Stomach (tissue), 8 donors: ENCODE measurements at regions not wholly inside any gene's neighbourhood (a gene's known extent, or its start where the extent isn't known, plus 50 kb on each side); places are given as distances from the start of the nearest gene placed in this dataset.

ENCODE experiments used
- DNase-seq, 2 donors: peaks; one replicate each; pipeline versions ENCODE4 v3.0.0 to v3.0.0-alpha.2; 2013 to 2019
- H3K27ac ChIP-seq, 5 donors: fragments of 200-600 bp in 4 of 5; sonication (generic) in 4 of 5; one replicate each; pipeline ENCODE4 v1.5.1; 2013 to 2019; ENCODE audit warnings: mild to moderate bottlenecking in 1 of 5, moderate library complexity in 1 of 5
- H3K27me3 ChIP-seq, 3 donors: fragments of 200-600 bp; sonication (generic); one replicate each; pipeline ENCODE4 v1.5.1; 2017 to 2019; ENCODE audit warnings: mixed run types in 1 of 3
- H3K36me3 ChIP-seq, 4 donors: fragments of 200-600 bp; sonication (generic); 1 replicate in 3 of 4; 2 replicates in 1 of 4; pipeline ENCODE4 v1.5.1; 2016 to 2019
- H3K4me1 ChIP-seq, 4 donors: fragments of 200-600 bp; sonication (generic); one replicate each; pipeline ENCODE4 v1.5.1; 2016 to 2019
- H3K4me3 ChIP-seq, 4 donors: fragments of 200-600 bp; sonication (generic) in 3 of 4; one replicate each; pipeline ENCODE4 v1.5.1; 2016 to 2019; ENCODE audit warnings: mild to moderate bottlenecking in 1 of 4
- H3K9me3 ChIP-seq, 4 donors: fragments of 200-600 bp; sonication (generic); one replicate each; pipeline ENCODE4 v1.5.1; 2016 to 2019
- EP300 ChIP-seq: sonication (generic); formaldehyde crosslinking; IDR thresholded peaks from one replicate; pipeline ENCODE4 v1.6.1; 2017; ENCODE audit warnings: antibody characterized with exemption
- POLR2A ChIP-seq, 4 donors: fragments of 450-650 bp; IDR thresholded peaks; one replicate each; pipeline ENCODE4 v1.6.1; 2016; ENCODE audit warnings: antibody characterized with exemption in 4 of 4, control low read depth in 2 of 4, mild to moderate bottlenecking in 1 of 4, moderate library complexity in 1 of 4
- POLR2AphosphoS5 ChIP-seq, 3 donors: sonication (generic); formaldehyde crosslinking; IDR thresholded peaks; one replicate each; pipeline ENCODE4 v1.6.1; 2016; ENCODE audit warnings: antibody characterized with exemption in 3 of 3
- WGBS, 5 donors: extraction: QIAGEN DNeasy Blood & Tissue Kit in 3 of 5; methylation state at CpG; one replicate each; pipeline versions ENCODE4 v1.1.5 to v1.1.7; 2013 to 2018; 5-methylcytosine and 5-hydroxymethylcytosine counted together
- intact Hi-C: fragments of 100-400 bp; cut with DNase I; formaldehyde crosslinking; loops from one replicate; pipeline ENCODE4 v1.15.1; 2023; ENCODE audit warnings: low total_unique reads
- TF ChIP-seq, protein P1 (sequence below), 7 experiments: fragments of 450-650 bp in 4 of 7; fragments of 200-600 bp in 3 of 7; sonication (generic) in 3 of 7; IDR thresholded peaks; one replicate each; pipeline ENCODE4 v1.5.1; 2016 to 2019; ENCODE audit warnings: antibody characterized with exemption in 7 of 7, control low read depth in 2 of 7, mild to moderate bottlenecking in 1 of 7
- donor health status: healthy with polysubstance abuse.
- donor health status: Bipolar disorder and iron deficiency.
- donor health status: healthy.

DNA sequence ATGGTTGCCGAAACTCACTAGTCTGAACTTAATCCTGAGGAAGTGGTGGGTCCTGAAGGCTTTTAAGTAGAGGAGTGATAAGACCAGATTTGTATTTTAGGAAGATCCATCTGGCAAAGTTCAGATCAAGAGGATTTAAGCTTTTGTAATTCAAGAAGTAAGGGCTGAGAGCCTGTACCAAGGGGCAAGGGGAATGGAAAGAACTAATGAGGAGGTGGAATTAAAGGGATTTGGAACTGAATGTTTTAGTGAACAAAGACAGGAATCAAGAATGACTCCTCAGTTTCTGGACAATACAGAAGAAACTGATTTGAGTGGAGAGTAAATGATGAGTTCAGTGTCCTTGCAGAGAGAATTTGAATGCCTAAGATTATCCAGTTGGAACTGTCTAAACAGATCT lies 249.0 kb downstream of the C7orf25 start:
- TF ChIP-seq POLR2A (IDR thresholded peaks at IDR 0.05) = no peak
- no peak for TF ChIP-seq POLR2AphosphoS5 (IDR thresholded peaks at IDR 0.05)
- TF ChIP-seq, protein P1, sequence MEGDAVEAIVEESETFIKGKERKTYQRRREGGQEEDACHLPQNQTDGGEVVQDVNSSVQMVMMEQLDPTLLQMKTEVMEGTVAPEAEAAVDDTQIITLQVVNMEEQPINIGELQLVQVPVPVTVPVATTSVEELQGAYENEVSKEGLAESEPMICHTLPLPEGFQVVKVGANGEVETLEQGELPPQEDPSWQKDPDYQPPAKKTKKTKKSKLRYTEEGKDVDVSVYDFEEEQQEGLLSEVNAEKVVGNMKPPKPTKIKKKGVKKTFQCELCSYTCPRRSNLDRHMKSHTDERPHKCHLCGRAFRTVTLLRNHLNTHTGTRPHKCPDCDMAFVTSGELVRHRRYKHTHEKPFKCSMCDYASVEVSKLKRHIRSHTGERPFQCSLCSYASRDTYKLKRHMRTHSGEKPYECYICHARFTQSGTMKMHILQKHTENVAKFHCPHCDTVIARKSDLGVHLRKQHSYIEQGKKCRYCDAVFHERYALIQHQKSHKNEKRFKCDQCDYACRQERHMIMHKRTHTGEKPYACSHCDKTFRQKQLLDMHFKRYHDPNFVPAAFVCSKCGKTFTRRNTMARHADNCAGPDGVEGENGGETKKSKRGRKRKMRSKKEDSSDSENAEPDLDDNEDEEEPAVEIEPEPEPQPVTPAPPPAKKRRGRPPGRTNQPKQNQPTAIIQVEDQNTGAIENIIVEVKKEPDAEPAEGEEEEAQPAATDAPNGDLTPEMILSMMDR (IDR thresholded peaks at IDR 0.05) = no peak
- no peak for TF ChIP-seq EP300
- intact Hi-C loops = no loop called here
- no peak overlapping the region for H3K4me3 ChIP-seq
- no peaks in the 10 kb centered on the region for H3K36me3 ChIP-seq
- no peaks in the 10 kb centered on the region for H3K27me3 ChIP-seq
- DNase-seq = no peak
- H3K4me1 ChIP-seq = no peaks in the 10 kb centered on the region
- WGBS, 5 donors = 78 to 87% (median 85%) methylated on average over 1 of the region's 1 CpG
- H3K27ac ChIP-seq = no peak overlapping the region
- H3K9me3 ChIP-seq = peaks cover 0 to 10% (median 3%) of the 10 kb centered on the region in 4 donors

DNA sequence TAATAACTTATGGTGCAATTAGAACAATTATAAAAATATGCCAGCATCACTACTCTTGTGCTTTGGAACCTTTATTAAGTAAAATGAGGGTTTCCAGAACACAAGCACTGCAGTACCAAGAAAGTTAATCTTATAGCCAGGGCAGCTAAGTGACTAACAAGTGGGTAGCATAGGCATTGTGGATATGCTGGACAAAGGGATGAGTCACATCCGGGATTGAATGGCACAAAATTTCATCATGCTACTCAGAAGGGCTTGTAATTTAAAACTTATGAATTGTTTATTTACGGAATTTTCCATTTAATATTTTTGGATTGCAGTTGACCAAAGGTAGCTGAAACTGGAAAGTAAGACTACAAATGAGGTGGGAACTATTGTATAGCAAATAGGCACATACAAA lies 250.6 kb downstream of the C7orf25 start:
- Histone ChIP-seq H3K36me3 (no peaks in the 10 kb centered on the region), H3K9me3 (no peaks in the 10 kb centered on the region), H3K27me3 (no peaks in the 10 kb centered on the region), H3K4me3 (no peak overlapping the region), H3K4me1 (no peaks in the 10 kb centered on the region), H3K27ac (no peak overlapping the region)
- TF ChIP-seq POLR2A (IDR thresholded peaks at IDR 0.05) (no peak), EP300 (no peak), POLR2AphosphoS5 (IDR thresholded peaks at IDR 0.05) (no peak)
- TF ChIP-seq, protein P1 (IDR thresholded peaks at IDR 0.05) = no peak
- DNase-seq = no peak
- WGBS, 5 donors = 88 to 97% (median 94%) methylated on average over 2 of the region's 2 CpGs
- intact Hi-C loops = no loop called here

DNA sequence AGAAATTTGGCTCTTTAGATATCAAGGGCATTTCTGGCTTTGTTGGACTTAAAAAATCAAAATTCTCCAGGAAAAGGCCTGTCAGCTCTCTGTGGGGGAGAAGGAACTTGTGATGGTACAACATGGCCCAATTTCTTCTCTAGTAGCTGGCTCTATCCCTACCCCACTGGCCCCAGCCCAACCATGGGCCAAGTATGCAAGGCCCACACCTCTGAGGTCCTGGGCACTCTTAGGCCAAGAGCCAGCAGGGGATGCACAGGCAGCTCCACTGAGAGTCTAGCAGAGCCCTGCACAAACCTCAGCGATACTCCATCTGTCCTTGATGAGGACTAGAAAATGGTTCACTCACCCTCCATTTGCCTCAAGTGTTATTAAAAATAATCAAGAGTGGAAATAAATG lies 261.2 kb downstream of the C7orf25 start:
- Histone ChIP-seq H3K9me3 (peaks cover 0 to 8% (median under 1%) of the 10 kb centered on the region in 4 donors), H3K27ac (no peak overlapping the region), H3K27me3 (no peaks in the 10 kb centered on the region), H3K36me3 (no peaks in the 10 kb centered on the region), H3K4me1 (no peaks in the 10 kb centered on the region), H3K4me3 (no peak overlapping the region)
- intact Hi-C loops = no loop called here
- WGBS, 5 donors = 52 to 100% (median 94%) methylated on average over 1 of the region's 1 CpG
- DNase-seq = no peak
- no peak for TF ChIP-seq POLR2AphosphoS5 (IDR thresholded peaks at IDR 0.05)
- TF ChIP-seq, protein P1 (IDR thresholded peaks at IDR 0.05) = no peak
- no peak for TF ChIP-seq POLR2A (IDR thresholded peaks at IDR 0.05)
- no peak for TF ChIP-seq EP300

DNA sequence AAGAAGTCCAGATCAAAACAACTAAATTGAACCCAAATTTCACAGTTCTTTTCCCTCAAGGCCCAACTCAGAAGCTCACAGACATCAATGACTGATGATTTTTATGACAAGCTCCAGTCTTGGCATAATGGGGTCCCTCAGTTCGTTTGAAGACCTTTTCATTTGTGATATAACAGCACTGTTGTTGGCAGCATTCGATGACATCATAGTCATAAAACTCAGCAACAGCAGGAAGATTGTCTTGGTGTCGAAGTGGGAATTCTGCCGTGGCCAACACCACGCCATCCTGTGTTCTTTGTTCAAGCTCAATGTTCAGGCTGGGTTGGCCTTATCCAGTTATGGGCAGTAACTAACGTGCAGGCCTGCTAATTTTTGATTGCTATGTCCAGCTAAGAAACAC lies 261.7 kb downstream of the C7orf25 start:
- no peak overlapping the region for H3K4me3 ChIP-seq
- H3K4me1 ChIP-seq = no peaks in the 10 kb centered on the region
- peaks cover 0 to 3% (median 0%) of the 10 kb centered on the region in 4 donors for H3K9me3 ChIP-seq
- no peaks in the 10 kb centered on the region for H3K27me3 ChIP-seq
- DNase-seq = peak in 1 of 2 donors; percentile 31
- no peak overlapping the region for H3K27ac ChIP-seq
- intact Hi-C loops = no loop called here
- 80 to 95% (median 84%) methylated on average over 6 of the region's 6 CpGs for WGBS, 5 donors
- no peaks in the 10 kb centered on the region for H3K36me3 ChIP-seq
- TF ChIP-seq EP300 = no peak
- TF ChIP-seq POLR2AphosphoS5 (IDR thresholded peaks at IDR 0.05) = no peak
- TF ChIP-seq POLR2A (IDR thresholded peaks at IDR 0.05) = no peak
- TF ChIP-seq, protein P1 (IDR thresholded peaks at IDR 0.05) = no peak
